GM23338 (cell line): ENCODE measurements at regions not wholly inside any gene's neighbourhood (a gene's known extent, or its start where the extent isn't known, plus 50 kb on each side); places are given as distances from the start of the nearest gene placed in this dataset.

Experiments
- ATAC-seq: fragments of 200-7000 bp; cut with Tn5 transposase; 3 replicates; pipeline ENCODE4 v1.9.1; 2020
- DNase-seq: peaks from one replicate; pipeline ENCODE4 v3.0.0-alpha.2; 2015; ENCODE audit warnings: low spot score
- H2AFZ ChIP-seq: fragments of 200-600 bp; sonication (generic); 2 replicates; pipeline ENCODE4 v1.8.0; 2016; ENCODE audit warnings: antibody characterized with exemption, mild to moderate bottlenecking, moderate library complexity
- H3F3A ChIP-seq: fragments of 200-600 bp; sonication (generic); replicated peaks from 2 replicates; pipeline ENCODE4 v1.8.0; 2017; ENCODE audit warnings: antibody characterized with exemption, mixed run types, low read depth
- H3K27ac ChIP-seq: fragments of 200-600 bp; sonication (generic); 2 replicates; pipeline ENCODE4 v1.6.1; 2016; ENCODE audit warnings: low read depth
- H3K27me3 ChIP-seq: fragments of 200-600 bp; sonication (generic); 2 replicates; pipeline ENCODE4 v1.8.0; 2016; ENCODE audit warnings: mild to moderate bottlenecking, mixed run types, moderate library complexity; ENCODE audit not compliant: insufficient read depth
- H3K36me3 ChIP-seq: fragments of 200-600 bp; sonication (generic); 2 replicates; pipeline ENCODE4 v1.8.0; 2016; ENCODE audit warnings: mild to moderate bottlenecking; ENCODE audit not compliant: insufficient read depth
- H3K4me1 ChIP-seq: fragments of 200-600 bp; sonication (generic); 2 replicates; pipeline ENCODE4 v1.8.0; 2016; ENCODE audit warnings: mild to moderate bottlenecking, moderate library complexity; ENCODE audit not compliant: insufficient read depth
- H3K4me2 ChIP-seq: fragments of 200-600 bp; sonication (generic); 2 replicates; pipeline ENCODE4 v1.7.1; 2017; ENCODE audit warnings: mixed run types
- H3K4me3 ChIP-seq: fragments of 200-600 bp; sonication (generic); 2 replicates; pipeline ENCODE4 v1.6.1; 2016; ENCODE audit warnings: mixed run types
- H3K79me2 ChIP-seq: fragments of 200-600 bp; sonication (generic); replicated peaks from 2 replicates; pipeline ENCODE4 v1.8.0; 2017; ENCODE audit warnings: mild to moderate bottlenecking; ENCODE audit not compliant: insufficient read depth
- H3K9me2 ChIP-seq: fragments of 200-600 bp; sonication (generic); 2 replicates; pipeline ENCODE4 v1.8.0; 2017; ENCODE audit not compliant: insufficient read depth
- H4K20me1 ChIP-seq: fragments of 200-600 bp; sonication (generic); replicated peaks from 2 replicates; pipeline ENCODE4 v1.8.0; 2017; ENCODE audit warnings: mild to moderate bottlenecking; ENCODE audit not compliant: insufficient read depth
- H3K27ac Mint-ChIP-seq: 2 replicates; pipeline ENCODE4 v1.8.0; 2020; ENCODE audit warnings: inconsistent platforms, mild to moderate bottlenecking, moderate library complexity, mixed read lengths
- H3K27me3 Mint-ChIP-seq: 3 replicates; pipeline ENCODE4 v1.8.0; 2022; ENCODE audit warnings: low read depth, mild to moderate bottlenecking, moderate library complexity, mixed read lengths, inconsistent platforms; ENCODE audit not compliant: insufficient read depth, poor library complexity
- H3K36me3 Mint-ChIP-seq: 3 replicates; pipeline ENCODE4 v1.8.0; 2021; ENCODE audit warnings: low read depth, mild to moderate bottlenecking, inconsistent platforms, moderate library complexity, mixed read lengths
- H3K4me1 Mint-ChIP-seq: 3 replicates; pipeline ENCODE4 v1.8.0; 2020; ENCODE audit warnings: mild to moderate bottlenecking, inconsistent platforms, mixed read lengths
- H3K4me3 Mint-ChIP-seq: 3 replicates; pipeline ENCODE4 v1.8.0; 2021; ENCODE audit warnings: moderate library complexity, mild to moderate bottlenecking, inconsistent platforms, mixed read lengths
- H3K9me3 Mint-ChIP-seq: 3 replicates; pipeline ENCODE4 v1.8.0; 2020; ENCODE audit warnings: moderate library complexity, mild to moderate bottlenecking, inconsistent platforms, mixed read lengths
- CREB1 ChIP-seq: fragments of 250-450 bp; sonication (Bioruptor Pico); IDR thresholded peaks from 2 replicates; pipeline ENCODE4 v1.5.0; 2020; ENCODE audit warnings: low read depth, mild to moderate bottlenecking, moderate library complexity
- CTCF ChIP-seq, 2 experiments: fragments of 200-600 bp in 1 of 2; sonication (generic) in 1 of 2; conservative IDR thresholded peaks; 2 replicates each; pipeline versions ENCODE4 v1.5.1 to v1.6.1; 2016 to 2017; ENCODE audit warnings: antibody characterized with exemption in 2 of 2, low read depth in 2 of 2, mild to moderate bottlenecking in 2 of 2, moderate library complexity in 1 of 2
- ETS1 ChIP-seq: IDR thresholded peaks from 2 replicates; pipeline ENCODE4 v1.6.1; 2016; ENCODE audit warnings: antibody characterized with exemption
- EZH2 ChIP-seq: fragments of 200-600 bp; sonication (generic); IDR thresholded peaks from one replicate; pipeline ENCODE4 v1.8.0; 2017; ENCODE audit warnings: antibody characterized with exemption, mild to moderate bottlenecking, low read depth; ENCODE audit not compliant: unreplicated experiment
- EZH2phosphoT487 ChIP-seq: fragments of 200-600 bp; sonication (generic); IDR thresholded peaks from one replicate; pipeline ENCODE4 v1.8.1; 2018; ENCODE audit warnings: antibody characterized with exemption; ENCODE audit not compliant: unreplicated experiment
- JUNB ChIP-seq: IDR thresholded peaks from one replicate; pipeline ENCODE4 v1.6.1; 2016; ENCODE audit warnings: antibody characterized with exemption; ENCODE audit not compliant: unreplicated experiment
- NANOG ChIP-seq: IDR thresholded peaks from 2 replicates; pipeline ENCODE4 v1.6.1; 2016; ENCODE audit warnings: antibody characterized with exemption, borderline replicate concordance
- POLR2AphosphoS5 ChIP-seq: IDR thresholded peaks from 2 replicates; pipeline ENCODE4 v1.6.1; 2016; ENCODE audit warnings: antibody characterized with exemption, low read depth
- REST ChIP-seq: IDR thresholded peaks from one replicate; pipeline ENCODE4 v1.6.1; 2018; ENCODE audit warnings: antibody characterized with exemption; ENCODE audit not compliant: unreplicated experiment
- STAT1 ChIP-seq: IDR thresholded peaks from one replicate; pipeline ENCODE4 v1.6.1; 2016; ENCODE audit warnings: antibody characterized with exemption; ENCODE audit not compliant: unreplicated experiment
- ZNF114 ChIP-seq: fragments of 250-450 bp; sonication (Bioruptor Pico); IDR thresholded peaks from 2 replicates; pipeline ENCODE4 v1.5.0; 2020; ENCODE audit warnings: mild to moderate bottlenecking, moderate library complexity
- ZNF331 ChIP-seq: fragments of 250-450 bp; sonication (Bioruptor Pico); IDR thresholded peaks from 2 replicates; pipeline ENCODE4 v1.5.0; 2020; ENCODE audit warnings: low read depth, mild to moderate bottlenecking, moderate library complexity
- ZNF462 ChIP-seq: fragments of 250-450 bp; sonication (Bioruptor Pico); IDR thresholded peaks from 2 replicates; pipeline ENCODE4 v1.5.0; 2020; ENCODE audit warnings: mild to moderate bottlenecking, moderate library complexity

- no peak overlapping the region for H3K27ac Mint-ChIP-seq
Measured at GRCh38 chr3:75193797-75194196, 470.3 kb upstream of the FRG2C start.

More at GRCh38 chr3:75193797-75194196, 470.3 kb upstream of the FRG2C start:
- DNase-seq (no peak), ATAC-seq (no peak)
- H3K4me3 Mint-ChIP-seq, result no peak overlapping the region
- no peaks in the 10 kb centered on the region for H3K27me3 Mint-ChIP-seq
- Histone ChIP-seq H3K4me1 (peaks cover 18% of the 10 kb centered on the region), H3K4me2 (no peak overlapping the region), H3K27ac (no peak overlapping the region), H3K36me3 (no peaks in the 10 kb centered on the region), H3F3A (no peaks in the 10 kb centered on the region), H2AFZ (no peak overlapping the region), H3K27me3 (no peaks in the 10 kb centered on the region), H3K4me3 (no peak overlapping the region), H3K79me2 (no peaks in the 10 kb centered on the region), H4K20me1 (no peaks in the 10 kb centered on the region), H3K9me2 (no peaks in the 10 kb centered on the region)
- H3K9me3 Mint-ChIP-seq, result no peaks in the 10 kb centered on the region; the same call in 2 of the 3 replicates
- peaks cover 20% of the 10 kb centered on the region for H3K4me1 Mint-ChIP-seq
- no peaks in the 10 kb centered on the region for H3K36me3 Mint-ChIP-seq
- no peak for TF ChIP-seq CTCF (conservative IDR thresholded peaks at IDR 0.05; ENCODE audit: low read depth in 2 of 2)
- TF ChIP-seq POLR2AphosphoS5, result no peak
- TF ChIP-seq NANOG, result no peak
- no peak for TF ChIP-seq ETS1
- no peak for TF ChIP-seq JUNB
- TF ChIP-seq ZNF114 (CRISPR knock-in tag), result no peak
- no peak for TF ChIP-seq EZH2phosphoT487
- TF ChIP-seq STAT1, result no peak
- TF ChIP-seq EZH2, result no peak
- TF ChIP-seq ZNF331, result no peak
- TF ChIP-seq CREB1 (CRISPR knock-in tag), result no peak
- no peak for TF ChIP-seq REST
- TF ChIP-seq ZNF462 (CRISPR knock-in tag), result no peak
